ENCODE measurements at regions not wholly inside any gene's neighbourhood (a gene's known extent, or its start where the extent isn't known, plus 50 kb on each side); places are given as distances from the start of the nearest gene placed in this dataset.
"Not testable (repeated sequence)": the region's sequence is repeated elsewhere in the genome, so short reads cannot be mapped to it uniquely, and the experiment has no call there.

GRCh38 chr5:105619725-105620124 lies 2051.0 kb downstream of the EFNA5 start:
- no peak for DNase-seq

- no peak for DNase-seq
Measured at GRCh38 chr5:105617436-105618215, 2053.1 kb downstream of the EFNA5 start.

GRCh38 chr5:105616599-105616998 lies 2054.0 kb upstream of the NUDT12 start:
- no peak for DNase-seq

GRCh38 chr5:105602406-105602805 lies 2039.8 kb upstream of the NUDT12 start:
- not testable (repeated sequence) for DNase-seq

GRCh38 chr5:105593011-105593760 lies 2030.6 kb upstream of the NUDT12 start:
- no peak for DNase-seq

- no peak for DNase-seq
Measured at GRCh38 chr5:105587963-105588662, 2025.5 kb upstream of the NUDT12 start.

GRCh38 chr5:105581988-105582690 lies 2019.5 kb upstream of the NUDT12 start:
- peak; percentile 27 for DNase-seq

GRCh38 chr5:105573575-105573974 lies 2011.0 kb upstream of the NUDT12 start:
- no peak for DNase-seq

- DNase-seq: no peak
Measured at GRCh38 chr5:105565531-105565930, 2002.9 kb upstream of the NUDT12 start.

GRCh38 chr5:105563842-105564241 lies 2001.3 kb upstream of the NUDT12 start:
- DNase-seq: no peak

GRCh38 chr5:105554568-105555169 lies 1992.1 kb upstream of the NUDT12 start:
- DNase-seq: no peak

- peak; percentile 19 for DNase-seq
Measured at GRCh38 chr5:105544300-105544699, 1981.7 kb upstream of the NUDT12 start.

GRCh38 chr5:105536675-105537074 lies 1974.1 kb upstream of the NUDT12 start:
- no peak for DNase-seq

- no peak for DNase-seq
Measured at GRCh38 chr5:105530716-105531261, 1968.2 kb upstream of the NUDT12 start.

GRCh38 chr5:105529851-105530250 lies 1967.3 kb upstream of the NUDT12 start:
- no peak for DNase-seq

GRCh38 chr5:105508519-105508918 lies 1945.9 kb upstream of the NUDT12 start:
- DNase-seq: no peak

GRCh38 chr5:105506692-105507277 lies 1944.2 kb upstream of the NUDT12 start:
- no peak for DNase-seq

GRCh38 chr5:105503950-105504349 lies 1941.4 kb upstream of the NUDT12 start:
- DNase-seq: no peak

GRCh38 chr5:105501315-105501714 lies 1938.7 kb upstream of the NUDT12 start:
- no peak for DNase-seq

- no peak for DNase-seq
Measured at GRCh38 chr5:105475401-105475800, 1912.8 kb upstream of the NUDT12 start.

GRCh38 chr5:105462377-105462776 lies 1899.8 kb upstream of the NUDT12 start:
- no peak for DNase-seq

- no peak for DNase-seq
Measured at GRCh38 chr5:105460721-105461120, 1898.1 kb upstream of the NUDT12 start.

Measured in DMS 273 treated with DMSO at 0.1 percent for 48 hours (cell line).